Loucy (cell line): ENCODE measurements at regions not wholly inside any gene's neighbourhood (a gene's known extent, or its start where the extent isn't known, plus 50 kb on each side); places are given as distances from the start of the nearest gene placed in this dataset.

Experiments used
- CTCF ChIP-seq: fragments of 200-600 bp; sonication (generic); conservative IDR thresholded peaks from 2 replicates; pipeline ENCODE4 v1.5.1; 2014; ENCODE audit warnings: mild to moderate bottlenecking, antibody characterized with exemption, low read length
- EZH2phosphoT487 ChIP-seq: fragments of 200-600 bp; IDR thresholded peaks from 2 replicates; pipeline ENCODE4 v1.6.1; 2018; ENCODE audit warnings: antibody characterized with exemption, mild to moderate bottlenecking, moderate library complexity, borderline replicate concordance

DNA sequence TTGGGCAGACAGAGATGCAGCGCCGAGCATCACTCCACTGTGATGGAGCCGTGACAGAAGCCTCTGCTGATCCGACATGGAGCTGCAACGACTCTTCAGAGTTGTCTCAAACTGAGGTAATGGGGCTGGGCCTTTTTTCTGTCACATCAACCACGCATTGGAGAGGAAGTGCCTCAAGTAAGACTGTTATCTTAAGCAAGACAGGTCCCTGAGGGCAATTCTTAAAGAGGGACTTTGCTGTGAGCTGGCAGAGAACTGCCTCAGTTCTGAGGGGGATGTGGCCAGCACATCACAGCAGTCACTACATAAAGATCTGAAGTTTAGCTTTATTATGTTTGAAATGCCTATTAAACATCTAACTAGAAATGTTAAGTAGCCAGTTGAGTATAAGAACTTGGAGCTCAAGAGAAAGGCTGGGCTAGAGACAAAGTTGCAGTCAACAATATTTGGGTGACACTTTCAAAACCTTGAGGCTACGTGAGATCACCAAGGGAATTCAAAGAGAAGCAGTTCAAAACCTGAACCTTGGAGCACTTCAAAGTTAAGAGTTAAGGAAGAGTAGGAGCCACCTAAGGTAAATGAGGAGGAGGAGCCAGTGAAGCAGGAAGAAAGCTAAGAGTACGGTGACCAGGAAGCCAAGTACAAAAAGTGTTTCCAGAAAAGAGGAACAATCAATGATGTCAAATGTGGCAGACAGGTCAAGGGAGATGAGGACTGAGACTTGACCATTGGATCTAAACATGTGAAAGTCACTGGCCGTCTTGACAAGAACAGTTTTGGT, 54.2 kb upstream of the BCL9 start:
- TF ChIP-seq CTCF = no peak
- TF ChIP-seq EZH2phosphoT487 = no peak
